H1 (cell line): ENCODE measurements at regions not wholly inside any gene's neighbourhood (a gene's known extent, or its start where the extent isn't known, plus 50 kb on each side); places are given as distances from the start of the nearest gene placed in this dataset.

Source experiments
- CTCF ChIP-seq, 3 experiments: IDR thresholded peaks; 1 replicate in 2 of 3; 2 replicates in 1 of 3; pipeline versions ENCODE4 v1.5.1 to v1.6.1; 2011; ENCODE audit warnings: low read length in 3 of 3, mild to moderate bottlenecking in 3 of 3, inconsistent platforms in 2 of 3, low read depth in 1 of 3, moderate library complexity in 1 of 3; ENCODE audit not compliant: insufficient read depth in 1 of 3; ENCODE audit errors: control extremely low read depth in 1 of 3
- TF ChIP-seq, protein P1 (sequence below): fragments of 300-600 bp; sonication (generic); IDR thresholded peaks from 2 replicates; pipeline ENCODE4 v1.7.1; 2012; ENCODE audit warnings: low read length, moderate library complexity, mild to moderate bottlenecking, inconsistent platforms; ENCODE audit not compliant: insufficient replicate concordance

DNA sequence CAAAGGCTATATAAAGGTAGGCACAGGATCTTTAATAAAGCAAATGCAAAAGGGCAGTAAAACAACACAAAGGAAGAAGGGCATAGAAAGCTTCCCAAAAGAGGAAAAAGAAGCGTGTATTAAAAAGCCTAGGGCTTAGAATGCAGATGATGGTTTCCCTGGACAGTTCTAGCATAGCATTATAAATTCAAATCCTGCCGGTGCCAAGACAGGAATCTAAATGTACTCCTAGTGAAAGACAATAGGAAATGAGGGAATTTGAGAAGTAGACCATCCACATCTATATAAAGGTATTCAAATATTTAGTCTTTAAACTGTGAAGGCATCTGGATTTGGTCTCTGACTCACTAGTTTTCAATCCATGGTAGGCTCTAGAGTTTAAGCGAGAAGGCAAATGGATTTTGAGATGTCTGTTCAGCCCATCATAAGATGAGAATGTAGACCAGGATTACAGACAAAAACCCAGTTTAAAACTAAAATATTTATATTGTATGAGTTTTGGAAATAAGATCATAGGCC, 431.8 kb downstream of the TBL1XR1 start (continued):
- TF ChIP-seq CTCF (IDR thresholded peaks at IDR 0.05; ENCODE audit: control extremely low read depth in 1 of 3, insufficient read depth in 1 of 3, low read depth in 1 of 3, low read length in 3 of 3), result no peak
- TF ChIP-seq, protein P1, sequence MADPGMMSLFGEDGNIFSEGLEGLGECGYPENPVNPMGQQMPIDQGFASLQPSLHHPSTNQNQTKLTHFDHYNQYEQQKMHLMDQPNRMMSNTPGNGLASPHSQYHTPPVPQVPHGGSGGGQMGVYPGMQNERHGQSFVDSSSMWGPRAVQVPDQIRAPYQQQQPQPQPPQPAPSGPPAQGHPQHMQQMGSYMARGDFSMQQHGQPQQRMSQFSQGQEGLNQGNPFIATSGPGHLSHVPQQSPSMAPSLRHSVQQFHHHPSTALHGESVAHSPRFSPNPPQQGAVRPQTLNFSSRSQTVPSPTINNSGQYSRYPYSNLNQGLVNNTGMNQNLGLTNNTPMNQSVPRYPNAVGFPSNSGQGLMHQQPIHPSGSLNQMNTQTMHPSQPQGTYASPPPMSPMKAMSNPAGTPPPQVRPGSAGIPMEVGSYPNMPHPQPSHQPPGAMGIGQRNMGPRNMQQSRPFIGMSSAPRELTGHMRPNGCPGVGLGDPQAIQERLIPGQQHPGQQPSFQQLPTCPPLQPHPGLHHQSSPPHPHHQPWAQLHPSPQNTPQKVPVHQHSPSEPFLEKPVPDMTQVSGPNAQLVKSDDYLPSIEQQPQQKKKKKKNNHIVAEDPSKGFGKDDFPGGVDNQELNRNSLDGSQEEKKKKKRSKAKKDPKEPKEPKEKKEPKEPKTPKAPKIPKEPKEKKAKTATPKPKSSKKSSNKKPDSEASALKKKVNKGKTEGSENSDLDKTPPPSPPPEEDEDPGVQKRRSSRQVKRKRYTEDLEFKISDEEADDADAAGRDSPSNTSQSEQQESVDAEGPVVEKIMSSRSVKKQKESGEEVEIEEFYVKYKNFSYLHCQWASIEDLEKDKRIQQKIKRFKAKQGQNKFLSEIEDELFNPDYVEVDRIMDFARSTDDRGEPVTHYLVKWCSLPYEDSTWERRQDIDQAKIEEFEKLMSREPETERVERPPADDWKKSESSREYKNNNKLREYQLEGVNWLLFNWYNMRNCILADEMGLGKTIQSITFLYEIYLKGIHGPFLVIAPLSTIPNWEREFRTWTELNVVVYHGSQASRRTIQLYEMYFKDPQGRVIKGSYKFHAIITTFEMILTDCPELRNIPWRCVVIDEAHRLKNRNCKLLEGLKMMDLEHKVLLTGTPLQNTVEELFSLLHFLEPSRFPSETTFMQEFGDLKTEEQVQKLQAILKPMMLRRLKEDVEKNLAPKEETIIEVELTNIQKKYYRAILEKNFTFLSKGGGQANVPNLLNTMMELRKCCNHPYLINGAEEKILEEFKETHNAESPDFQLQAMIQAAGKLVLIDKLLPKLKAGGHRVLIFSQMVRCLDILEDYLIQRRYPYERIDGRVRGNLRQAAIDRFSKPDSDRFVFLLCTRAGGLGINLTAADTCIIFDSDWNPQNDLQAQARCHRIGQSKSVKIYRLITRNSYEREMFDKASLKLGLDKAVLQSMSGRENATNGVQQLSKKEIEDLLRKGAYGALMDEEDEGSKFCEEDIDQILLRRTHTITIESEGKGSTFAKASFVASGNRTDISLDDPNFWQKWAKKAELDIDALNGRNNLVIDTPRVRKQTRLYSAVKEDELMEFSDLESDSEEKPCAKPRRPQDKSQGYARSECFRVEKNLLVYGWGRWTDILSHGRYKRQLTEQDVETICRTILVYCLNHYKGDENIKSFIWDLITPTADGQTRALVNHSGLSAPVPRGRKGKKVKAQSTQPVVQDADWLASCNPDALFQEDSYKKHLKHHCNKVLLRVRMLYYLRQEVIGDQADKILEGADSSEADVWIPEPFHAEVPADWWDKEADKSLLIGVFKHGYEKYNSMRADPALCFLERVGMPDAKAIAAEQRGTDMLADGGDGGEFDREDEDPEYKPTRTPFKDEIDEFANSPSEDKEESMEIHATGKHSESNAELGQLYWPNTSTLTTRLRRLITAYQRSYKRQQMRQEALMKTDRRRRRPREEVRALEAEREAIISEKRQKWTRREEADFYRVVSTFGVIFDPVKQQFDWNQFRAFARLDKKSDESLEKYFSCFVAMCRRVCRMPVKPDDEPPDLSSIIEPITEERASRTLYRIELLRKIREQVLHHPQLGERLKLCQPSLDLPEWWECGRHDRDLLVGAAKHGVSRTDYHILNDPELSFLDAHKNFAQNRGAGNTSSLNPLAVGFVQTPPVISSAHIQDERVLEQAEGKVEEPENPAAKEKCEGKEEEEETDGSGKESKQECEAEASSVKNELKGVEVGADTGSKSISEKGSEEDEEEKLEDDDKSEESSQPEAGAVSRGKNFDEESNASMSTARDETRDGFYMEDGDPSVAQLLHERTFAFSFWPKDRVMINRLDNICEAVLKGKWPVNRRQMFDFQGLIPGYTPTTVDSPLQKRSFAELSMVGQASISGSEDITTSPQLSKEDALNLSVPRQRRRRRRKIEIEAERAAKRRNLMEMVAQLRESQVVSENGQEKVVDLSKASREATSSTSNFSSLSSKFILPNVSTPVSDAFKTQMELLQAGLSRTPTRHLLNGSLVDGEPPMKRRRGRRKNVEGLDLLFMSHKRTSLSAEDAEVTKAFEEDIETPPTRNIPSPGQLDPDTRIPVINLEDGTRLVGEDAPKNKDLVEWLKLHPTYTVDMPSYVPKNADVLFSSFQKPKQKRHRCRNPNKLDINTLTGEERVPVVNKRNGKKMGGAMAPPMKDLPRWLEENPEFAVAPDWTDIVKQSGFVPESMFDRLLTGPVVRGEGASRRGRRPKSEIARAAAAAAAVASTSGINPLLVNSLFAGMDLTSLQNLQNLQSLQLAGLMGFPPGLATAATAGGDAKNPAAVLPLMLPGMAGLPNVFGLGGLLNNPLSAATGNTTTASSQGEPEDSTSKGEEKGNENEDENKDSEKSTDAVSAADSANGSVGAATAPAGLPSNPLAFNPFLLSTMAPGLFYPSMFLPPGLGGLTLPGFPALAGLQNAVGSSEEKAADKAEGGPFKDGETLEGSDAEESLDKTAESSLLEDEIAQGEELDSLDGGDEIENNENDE, result no peak
